ENCODE measurements at regions not wholly inside any gene's neighbourhood (a gene's known extent, or its start where the extent isn't known, plus 50 kb on each side); places are given as distances from the start of the nearest gene placed in this dataset.

- Histone ChIP-seq H3K4me1 (peaks cover 10% of the 10 kb centered on the region), H3K27me3 (no peaks in the 10 kb centered on the region), H3K27ac (no peak overlapping the region), H3K9me3 (no peaks in the 10 kb centered on the region), H3K9ac (ENCODE audit: low read depth in 2 of 2, low read length in 2 of 2) (no peak overlapping the region), H3K4me3 (no peak overlapping the region), H3K36me3 (no peaks in the 10 kb centered on the region)
- TF ChIP-seq CTCF (IDR thresholded peaks at IDR 0.05): no peak
- intact Hi-C loops (cut with DNase I): no loop called here
- DNase-seq: peak; percentile 72
These were observed 93.8 kb downstream of the LINGO1 start for GRCh38 chr15:77538793-77539497.

DNA sequence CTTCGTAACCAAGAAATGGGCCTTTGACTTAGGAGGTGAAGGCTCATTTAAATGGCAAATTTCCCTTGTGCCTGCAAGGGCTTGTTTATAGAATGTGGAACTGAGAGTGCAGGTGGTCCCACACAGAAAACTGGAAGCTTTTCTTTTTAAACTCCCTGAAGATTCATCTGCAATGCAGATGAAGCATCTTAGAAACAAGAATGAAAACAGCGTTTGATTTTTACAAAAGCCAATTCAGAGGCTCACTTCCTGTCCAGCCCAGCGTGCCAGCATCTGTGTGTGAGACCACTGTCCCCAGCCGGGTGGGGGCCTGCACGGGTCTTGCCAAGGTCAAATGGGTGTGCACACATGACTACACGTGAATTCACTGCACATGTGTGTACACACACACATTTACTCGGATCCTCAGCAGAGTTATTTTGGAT lies 94.7 kb downstream of the LINGO1 start:
- DNase-seq: no peak
- H3K4me3 ChIP-seq: no peak overlapping the region
- H3K27me3 ChIP-seq: no peaks in the 10 kb centered on the region
- H3K27ac ChIP-seq: no peak overlapping the region
- H3K9me3 ChIP-seq: no peaks in the 10 kb centered on the region
- H3K9ac ChIP-seq (ENCODE audit: low read depth in 2 of 2, low read length in 2 of 2): no peak overlapping the region
- no peak for TF ChIP-seq CTCF (IDR thresholded peaks at IDR 0.05)
- intact Hi-C loops (cut with DNase I): no loop called here
- H3K4me1 ChIP-seq: peaks cover 4% of the 10 kb centered on the region
- H3K36me3 ChIP-seq: no peaks in the 10 kb centered on the region

GRCh38 chr15:77537006-77537405 lies 95.7 kb downstream of the LINGO1 start:
- H3K4me3 ChIP-seq: no peak overlapping the region
- H3K9ac ChIP-seq (ENCODE audit: low read depth in 2 of 2, low read length in 2 of 2): no peak overlapping the region
- H3K27me3 ChIP-seq: no peaks in the 10 kb centered on the region
- no peak for DNase-seq
- no peaks in the 10 kb centered on the region for H3K36me3 ChIP-seq
- H3K9me3 ChIP-seq: no peaks in the 10 kb centered on the region
- no peak for TF ChIP-seq CTCF (IDR thresholded peaks at IDR 0.05)
- H3K4me1 ChIP-seq: no peaks in the 10 kb centered on the region
- intact Hi-C loops (cut with DNase I): no loop called here
- H3K27ac ChIP-seq: no peak overlapping the region

GRCh38 chr15:77535845-77536244 lies 96.9 kb downstream of the LINGO1 start:
- H3K9ac ChIP-seq (ENCODE audit: low read depth in 2 of 2, low read length in 2 of 2): no peak overlapping the region
- no peaks in the 10 kb centered on the region for H3K36me3 ChIP-seq
- intact Hi-C loops (cut with DNase I): no loop called here
- DNase-seq: peak; percentile 63
- no peak for TF ChIP-seq CTCF (IDR thresholded peaks at IDR 0.05)
- no peaks in the 10 kb centered on the region for H3K4me1 ChIP-seq
- no peaks in the 10 kb centered on the region for H3K27me3 ChIP-seq
- no peak overlapping the region for H3K27ac ChIP-seq
- no peak overlapping the region for H3K4me3 ChIP-seq
- H3K9me3 ChIP-seq: no peaks in the 10 kb centered on the region
